ENCODE measurements at regions not wholly inside any gene's neighbourhood (a gene's known extent, or its start where the extent isn't known, plus 50 kb on each side); places are given as distances from the start of the nearest gene placed in this dataset.
"Not testable (repeated sequence)": the region's sequence is repeated elsewhere in the genome, so short reads cannot be mapped to it uniquely, and the experiment has no call there.

DNA sequence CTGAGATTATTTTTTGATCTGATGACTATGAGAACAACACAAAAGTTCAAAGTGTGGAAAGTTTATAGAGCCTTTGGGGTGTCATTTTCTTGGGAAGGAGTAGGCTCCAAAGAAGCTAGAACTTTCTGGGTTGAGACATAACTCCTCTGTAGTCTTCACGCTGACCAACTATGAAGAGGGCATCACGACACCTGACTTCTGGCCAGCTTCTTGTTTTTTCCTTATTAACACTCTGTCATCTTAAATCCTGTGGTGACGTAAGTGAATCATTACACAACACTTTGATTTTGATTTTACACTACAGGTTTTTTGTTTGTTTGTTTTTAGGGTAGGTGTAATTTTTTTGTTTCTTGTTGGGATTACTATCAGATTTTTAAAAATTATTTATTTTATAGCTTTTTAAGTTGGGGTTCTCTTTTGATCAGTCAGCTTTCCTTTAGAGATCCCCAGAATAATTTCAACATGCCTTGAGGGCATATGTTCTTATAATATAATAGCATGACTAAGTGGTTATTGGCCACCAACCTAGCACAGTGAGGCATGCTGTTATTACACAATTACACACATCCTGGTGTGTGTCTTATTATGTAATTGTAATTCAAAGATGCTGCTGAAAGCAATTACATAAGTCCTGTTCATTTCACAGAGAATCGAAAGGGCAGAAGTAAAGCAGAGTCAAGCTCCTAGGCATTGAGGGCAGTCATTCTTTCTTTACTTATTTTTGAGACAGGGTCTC lies 281.6 kb upstream of the NOTCH2NLA start:
- not testable (repeated sequence) for H2AFZ ChIP-seq (ENCODE audit: low read depth, low read length, severe bottlenecking); H3K4me3 ChIP-seq (ENCODE audit: insufficient read depth, low read length, poor library complexity, severe bottlenecking); H3K9me2 ChIP-seq (replicated peaks; ENCODE audit: insufficient read depth, low read length); H3K27ac ChIP-seq (ENCODE audit: low read depth, low read length); H3K27me3 ChIP-seq (ENCODE audit: low read length); H3K9me3 ChIP-seq (ENCODE audit: insufficient read depth, low read length); H4K20me1 ChIP-seq (ENCODE audit: low read depth, low read length); H3K9ac ChIP-seq (ENCODE audit: low read length); H3K4me2 ChIP-seq (ENCODE audit: low read depth, low read length, poor library complexity, severe bottlenecking); H3K79me2 ChIP-seq (ENCODE audit: insufficient read depth, low read length); H3F3A ChIP-seq (ENCODE audit: insufficient read depth); H3K36me3 ChIP-seq (ENCODE audit: low read length)

DNA sequence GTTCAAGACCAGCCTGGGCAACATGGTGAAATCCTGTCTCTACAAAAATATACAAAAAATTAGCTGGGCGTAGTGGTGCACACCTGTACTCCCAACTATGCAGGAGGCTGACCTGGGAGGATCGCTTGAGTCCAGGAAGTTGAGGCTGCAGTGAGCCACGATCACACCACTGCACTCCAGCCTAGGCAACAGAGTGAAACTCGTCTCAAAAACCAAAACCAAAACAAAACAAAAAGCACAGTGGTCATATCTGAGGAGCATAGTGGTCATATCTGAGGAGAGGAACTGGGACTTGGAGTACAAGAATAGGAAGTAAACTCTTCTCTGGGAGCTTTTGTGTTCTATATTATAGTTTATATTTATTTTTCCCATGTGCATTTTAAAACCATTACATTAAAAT lies 275.3 kb upstream of the NOTCH2NLA start:
- H3K4me3 ChIP-seq (ENCODE audit: insufficient read depth, low read length, poor library complexity, severe bottlenecking); H3K27ac ChIP-seq (ENCODE audit: low read depth, low read length); H4K20me1 ChIP-seq (ENCODE audit: low read depth, low read length); H3K4me2 ChIP-seq (ENCODE audit: low read depth, low read length, poor library complexity, severe bottlenecking); H3K9ac ChIP-seq (ENCODE audit: low read length); H3K79me2 ChIP-seq (ENCODE audit: insufficient read depth, low read length); H3K27me3 ChIP-seq (ENCODE audit: low read length); H3K9me2 ChIP-seq (replicated peaks; ENCODE audit: insufficient read depth, low read length); H3K36me3 ChIP-seq (ENCODE audit: low read length); H2AFZ ChIP-seq (ENCODE audit: low read depth, low read length, severe bottlenecking); H3K9me3 ChIP-seq (ENCODE audit: insufficient read depth, low read length); H3F3A ChIP-seq (ENCODE audit: insufficient read depth): not testable (repeated sequence)

DNA sequence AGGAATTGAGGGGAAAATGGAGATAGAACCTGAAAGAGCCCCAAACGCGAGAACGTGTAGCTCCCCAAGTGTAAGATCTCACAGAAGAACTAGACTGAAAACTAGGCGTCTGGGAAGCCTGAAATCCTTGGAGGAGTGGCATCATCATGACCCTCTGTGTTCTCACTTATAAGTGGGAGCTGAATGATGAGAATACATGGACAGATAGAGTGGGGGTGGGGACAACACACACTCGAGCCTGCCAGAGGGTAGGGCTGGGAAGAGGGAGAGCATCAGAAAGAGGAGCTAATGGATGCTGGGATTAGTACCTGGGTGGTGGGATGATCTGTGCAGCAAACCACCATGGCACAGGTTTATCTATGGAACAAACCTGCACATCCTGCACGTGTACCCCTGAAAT lies 258.7 kb upstream of the NOTCH2NLA start:
- not testable (repeated sequence) for H3F3A ChIP-seq (ENCODE audit: insufficient read depth); H3K4me3 ChIP-seq (ENCODE audit: insufficient read depth, low read length, poor library complexity, severe bottlenecking); H2AFZ ChIP-seq (ENCODE audit: low read depth, low read length, severe bottlenecking); H3K9me3 ChIP-seq (ENCODE audit: insufficient read depth, low read length); H3K9me2 ChIP-seq (replicated peaks; ENCODE audit: insufficient read depth, low read length); H3K4me2 ChIP-seq (ENCODE audit: low read depth, low read length, poor library complexity, severe bottlenecking); H4K20me1 ChIP-seq (ENCODE audit: low read depth, low read length); H3K27me3 ChIP-seq (ENCODE audit: low read length); H3K9ac ChIP-seq (ENCODE audit: low read length); H3K36me3 ChIP-seq (ENCODE audit: low read length); H3K27ac ChIP-seq (ENCODE audit: low read depth, low read length); H3K79me2 ChIP-seq (ENCODE audit: insufficient read depth, low read length)

GRCh38 chr1:146487155-146487554 lies 258.3 kb upstream of the NOTCH2NLA start:
- not testable (repeated sequence) for H3K79me2 ChIP-seq (ENCODE audit: insufficient read depth, low read length); H3K27ac ChIP-seq (ENCODE audit: low read depth, low read length); H3K27me3 ChIP-seq (ENCODE audit: low read length); H3F3A ChIP-seq (ENCODE audit: insufficient read depth); H3K9me2 ChIP-seq (replicated peaks; ENCODE audit: insufficient read depth, low read length); H2AFZ ChIP-seq (ENCODE audit: low read depth, low read length, severe bottlenecking); H3K9ac ChIP-seq (ENCODE audit: low read length); H3K36me3 ChIP-seq (ENCODE audit: low read length); H4K20me1 ChIP-seq (ENCODE audit: low read depth, low read length); H3K9me3 ChIP-seq (ENCODE audit: insufficient read depth, low read length); H3K4me2 ChIP-seq (ENCODE audit: low read depth, low read length, poor library complexity, severe bottlenecking); H3K4me3 ChIP-seq (ENCODE audit: insufficient read depth, low read length, poor library complexity, severe bottlenecking)

GRCh38 chr1:146486300-146487014 lies 257.6 kb upstream of the NOTCH2NLA start:
- not testable (repeated sequence) for H3K27me3 ChIP-seq (ENCODE audit: low read length); H3K27ac ChIP-seq (ENCODE audit: low read depth, low read length); H3K9me3 ChIP-seq (ENCODE audit: insufficient read depth, low read length); H3K4me2 ChIP-seq (ENCODE audit: low read depth, low read length, poor library complexity, severe bottlenecking); H3K36me3 ChIP-seq (ENCODE audit: low read length); H3F3A ChIP-seq (ENCODE audit: insufficient read depth); H3K9me2 ChIP-seq (replicated peaks; ENCODE audit: insufficient read depth, low read length); H3K4me3 ChIP-seq (ENCODE audit: insufficient read depth, low read length, poor library complexity, severe bottlenecking); H3K79me2 ChIP-seq (ENCODE audit: insufficient read depth, low read length); H3K9ac ChIP-seq (ENCODE audit: low read length); H4K20me1 ChIP-seq (ENCODE audit: low read depth, low read length); H2AFZ ChIP-seq (ENCODE audit: low read depth, low read length, severe bottlenecking)

DNA sequence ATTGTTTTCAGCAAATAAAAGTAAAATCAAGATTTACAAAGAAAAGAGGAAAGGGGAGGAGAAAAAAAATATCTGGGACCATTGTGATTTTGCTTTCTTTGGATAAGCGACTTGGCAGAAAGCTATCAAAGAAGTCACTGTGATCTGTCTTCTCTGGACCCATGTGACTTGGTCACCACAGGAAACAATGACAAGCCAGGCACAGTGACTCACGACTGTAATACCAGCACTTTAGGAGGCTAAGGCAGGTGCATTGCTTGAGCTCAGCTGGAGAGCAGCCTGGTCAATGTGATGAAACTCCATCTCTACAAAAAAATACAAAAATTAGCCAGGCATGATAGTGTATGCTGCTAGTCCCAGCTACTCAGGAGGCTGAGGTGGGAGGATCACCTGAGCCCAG lies 255.4 kb upstream of the NOTCH2NLA start:
- not testable (repeated sequence) for H3K36me3 ChIP-seq (ENCODE audit: low read length); H3K27ac ChIP-seq (ENCODE audit: low read depth, low read length); H3K27me3 ChIP-seq (ENCODE audit: low read length); H3F3A ChIP-seq (ENCODE audit: insufficient read depth); H3K9me3 ChIP-seq (ENCODE audit: insufficient read depth, low read length); H3K4me3 ChIP-seq (ENCODE audit: insufficient read depth, low read length, poor library complexity, severe bottlenecking); H3K9me2 ChIP-seq (replicated peaks; ENCODE audit: insufficient read depth, low read length); H3K79me2 ChIP-seq (ENCODE audit: insufficient read depth, low read length); H3K9ac ChIP-seq (ENCODE audit: low read length); H4K20me1 ChIP-seq (ENCODE audit: low read depth, low read length); H2AFZ ChIP-seq (ENCODE audit: low read depth, low read length, severe bottlenecking); H3K4me2 ChIP-seq (ENCODE audit: low read depth, low read length, poor library complexity, severe bottlenecking)

GRCh38 chr1:146479188-146479587 lies 250.4 kb upstream of the NOTCH2NLA start:
- not testable (repeated sequence) for H3K9me2 ChIP-seq (replicated peaks; ENCODE audit: insufficient read depth, low read length); H3K27me3 ChIP-seq (ENCODE audit: low read length); H3F3A ChIP-seq (ENCODE audit: insufficient read depth); H3K9me3 ChIP-seq (ENCODE audit: insufficient read depth, low read length); H3K27ac ChIP-seq (ENCODE audit: low read depth, low read length); H3K9ac ChIP-seq (ENCODE audit: low read length); H2AFZ ChIP-seq (ENCODE audit: low read depth, low read length, severe bottlenecking); H3K36me3 ChIP-seq (ENCODE audit: low read length); H3K79me2 ChIP-seq (ENCODE audit: insufficient read depth, low read length); H3K4me2 ChIP-seq (ENCODE audit: low read depth, low read length, poor library complexity, severe bottlenecking); H3K4me3 ChIP-seq (ENCODE audit: insufficient read depth, low read length, poor library complexity, severe bottlenecking); H4K20me1 ChIP-seq (ENCODE audit: low read depth, low read length)

All from SU-DHL-6 (cell line).